ENCODE measurements at regions not wholly inside any gene's neighbourhood (a gene's known extent, or its start where the extent isn't known, plus 50 kb on each side); places are given as distances from the start of the nearest gene placed in this dataset.

DNA sequence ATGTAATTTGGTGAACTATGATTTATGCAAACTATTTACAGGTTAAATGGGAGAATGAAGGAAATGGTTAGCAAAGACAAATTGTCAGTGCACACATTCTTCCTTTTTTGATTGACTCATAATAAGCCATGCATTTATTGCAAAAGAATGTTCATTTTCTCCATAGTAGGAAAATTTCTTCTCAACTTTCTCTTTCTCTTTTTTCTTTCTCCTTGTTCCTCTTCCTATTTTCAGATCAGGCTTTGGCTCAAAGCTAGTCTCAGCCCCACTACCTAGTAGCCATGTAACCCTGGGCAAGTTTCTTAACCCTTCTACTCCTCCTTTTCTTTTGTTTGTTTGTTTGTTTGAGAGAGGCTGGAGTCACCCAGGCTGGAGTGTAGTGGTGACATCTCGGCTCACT is 156.6 kb downstream of the PIK3R1 start:
- TF ChIP-seq, protein P1, sequence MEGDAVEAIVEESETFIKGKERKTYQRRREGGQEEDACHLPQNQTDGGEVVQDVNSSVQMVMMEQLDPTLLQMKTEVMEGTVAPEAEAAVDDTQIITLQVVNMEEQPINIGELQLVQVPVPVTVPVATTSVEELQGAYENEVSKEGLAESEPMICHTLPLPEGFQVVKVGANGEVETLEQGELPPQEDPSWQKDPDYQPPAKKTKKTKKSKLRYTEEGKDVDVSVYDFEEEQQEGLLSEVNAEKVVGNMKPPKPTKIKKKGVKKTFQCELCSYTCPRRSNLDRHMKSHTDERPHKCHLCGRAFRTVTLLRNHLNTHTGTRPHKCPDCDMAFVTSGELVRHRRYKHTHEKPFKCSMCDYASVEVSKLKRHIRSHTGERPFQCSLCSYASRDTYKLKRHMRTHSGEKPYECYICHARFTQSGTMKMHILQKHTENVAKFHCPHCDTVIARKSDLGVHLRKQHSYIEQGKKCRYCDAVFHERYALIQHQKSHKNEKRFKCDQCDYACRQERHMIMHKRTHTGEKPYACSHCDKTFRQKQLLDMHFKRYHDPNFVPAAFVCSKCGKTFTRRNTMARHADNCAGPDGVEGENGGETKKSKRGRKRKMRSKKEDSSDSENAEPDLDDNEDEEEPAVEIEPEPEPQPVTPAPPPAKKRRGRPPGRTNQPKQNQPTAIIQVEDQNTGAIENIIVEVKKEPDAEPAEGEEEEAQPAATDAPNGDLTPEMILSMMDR (IDR thresholded peaks at IDR 0.05): no peak
- TF ChIP-seq POLR2A (IDR thresholded peaks at IDR 0.05; ENCODE audit: low read depth) (no peak), POLR2AphosphoS5 (IDR thresholded peaks at IDR 0.05) (no peak), EP300 (IDR thresholded peaks at IDR 0.05) (no peak)
